ENCODE measurements at regions not wholly inside any gene's neighbourhood (a gene's known extent, or its start where the extent isn't known, plus 50 kb on each side); places are given as distances from the start of the nearest gene placed in this dataset.

DNA sequence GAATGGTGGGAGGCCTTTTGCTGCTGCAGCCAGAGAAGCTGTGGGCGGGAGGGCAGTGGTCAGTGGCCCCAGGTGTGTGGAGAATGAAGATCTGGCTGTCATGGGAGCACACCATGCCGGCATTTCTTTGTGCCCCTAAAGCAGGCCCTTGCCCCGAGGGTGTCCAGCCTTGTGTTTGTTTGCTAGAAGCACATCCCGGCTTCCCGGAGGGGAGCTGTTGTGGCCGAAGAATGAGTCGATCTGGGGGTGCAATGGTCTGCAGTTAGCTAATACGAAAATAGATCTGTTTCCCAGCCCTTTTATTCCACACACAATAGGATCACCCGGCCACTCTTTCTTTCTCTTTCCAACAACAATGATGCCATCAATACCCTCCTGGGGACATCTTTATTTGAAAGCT is 228.8 kb downstream of the CBLN1 start:
- Mint-ChIP-seq H3K4me1 (ENCODE audit: low read depth) (no peaks in the 10 kb centered on the region), H3K9me3 (ENCODE audit: low read depth) (no peaks in the 10 kb centered on the region), H3K4me3 (ENCODE audit: low read depth) (no peak overlapping the region), H3K27me3 (peaks cover 17% of the 10 kb centered on the region), H3K36me3 (ENCODE audit: insufficient read depth) (no peaks in the 10 kb centered on the region), H3K27ac (no peak overlapping the region)
- no peak for TF ChIP-seq CTCF (IDR thresholded peaks at IDR 0.05; ENCODE audit: unreplicated experiment)
- DNase-seq (ENCODE audit: low spot score, unreplicated experiment), result no peak

- TF ChIP-seq CTCF (IDR thresholded peaks at IDR 0.05; ENCODE audit: unreplicated experiment), result no peak
- H3K27ac Mint-ChIP-seq, result no peak overlapping the region
- no peaks in the 10 kb centered on the region for H3K9me3 Mint-ChIP-seq (ENCODE audit: low read depth)
- no peaks in the 10 kb centered on the region for H3K36me3 Mint-ChIP-seq (ENCODE audit: insufficient read depth)
- no peak overlapping the region for H3K4me3 Mint-ChIP-seq (ENCODE audit: low read depth)
- no peaks in the 10 kb centered on the region for H3K4me1 Mint-ChIP-seq (ENCODE audit: low read depth)
- peaks cover 17% of the 10 kb centered on the region for H3K27me3 Mint-ChIP-seq
- no peak for DNase-seq (ENCODE audit: low spot score, unreplicated experiment)
Observed at GRCh38 chr16:49051576-49051975, 230.1 kb downstream of the CBLN1 start.

GRCh38 chr16:49050607-49051006 is 231.0 kb downstream of the CBLN1 start:
- no peak for TF ChIP-seq CTCF (IDR thresholded peaks at IDR 0.05; ENCODE audit: unreplicated experiment)
- Mint-ChIP-seq H3K4me3 (ENCODE audit: low read depth) (no peak overlapping the region), H3K9me3 (ENCODE audit: low read depth) (no peaks in the 10 kb centered on the region), H3K27me3 (peaks cover 17% of the 10 kb centered on the region), H3K4me1 (ENCODE audit: low read depth) (no peaks in the 10 kb centered on the region), H3K27ac (no peak overlapping the region), H3K36me3 (ENCODE audit: insufficient read depth) (no peaks in the 10 kb centered on the region)
- DNase-seq (ENCODE audit: low spot score, unreplicated experiment), result no peak

DNA sequence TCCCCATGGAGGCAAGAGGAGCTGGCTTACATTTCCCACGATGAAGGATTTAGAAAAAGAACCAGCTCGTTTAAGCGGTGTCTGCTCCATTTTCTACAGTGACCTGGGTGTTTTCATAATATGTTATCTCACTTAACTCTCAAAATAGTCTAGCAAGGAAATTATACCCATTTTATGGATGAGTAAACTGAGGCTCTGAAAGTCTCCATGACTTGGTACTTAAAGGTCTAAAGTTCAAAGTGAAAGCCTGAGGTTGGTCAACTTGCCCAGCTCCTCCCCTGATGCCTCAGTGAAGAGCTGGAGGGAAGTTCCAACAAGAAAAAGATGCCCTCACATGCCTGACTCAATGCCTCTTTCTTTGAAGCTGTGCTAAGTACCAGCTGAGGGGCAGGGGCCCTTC is 232.0 kb downstream of the CBLN1 start:
- Mint-ChIP-seq H3K9me3 (ENCODE audit: low read depth) (no peaks in the 10 kb centered on the region), H3K4me1 (ENCODE audit: low read depth) (no peaks in the 10 kb centered on the region), H3K27ac (no peak overlapping the region), H3K27me3 (peaks cover 14% of the 10 kb centered on the region), H3K36me3 (ENCODE audit: insufficient read depth) (no peaks in the 10 kb centered on the region), H3K4me3 (ENCODE audit: low read depth) (no peak overlapping the region)
- DNase-seq (ENCODE audit: low spot score, unreplicated experiment), result no peak
- TF ChIP-seq CTCF (IDR thresholded peaks at IDR 0.05; ENCODE audit: unreplicated experiment), result no peak

DNA sequence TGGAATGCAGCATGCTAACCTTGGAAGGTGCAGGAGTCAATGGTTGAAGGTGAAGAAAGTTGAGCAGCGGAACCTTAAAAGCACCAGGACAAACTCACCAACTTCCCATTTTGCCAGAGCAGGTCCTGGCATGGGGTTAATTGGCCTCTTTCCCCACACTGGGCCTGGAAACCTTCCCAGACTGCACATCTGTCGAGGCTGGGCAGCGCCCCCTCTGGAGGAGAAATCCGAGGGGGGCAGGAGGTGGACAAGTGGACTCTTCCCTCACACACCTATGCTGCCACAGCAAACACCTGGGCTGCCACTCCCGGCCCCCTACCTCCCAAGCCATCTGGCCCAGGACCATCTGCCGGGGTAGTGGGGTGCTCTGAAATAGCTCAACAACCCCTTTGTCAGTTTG is 232.4 kb downstream of the CBLN1 start:
- Mint-ChIP-seq H3K4me3 (ENCODE audit: low read depth) (no peak overlapping the region), H3K4me1 (ENCODE audit: low read depth) (no peaks in the 10 kb centered on the region), H3K36me3 (ENCODE audit: insufficient read depth) (no peaks in the 10 kb centered on the region), H3K9me3 (ENCODE audit: low read depth) (no peaks in the 10 kb centered on the region), H3K27me3 (peaks cover 14% of the 10 kb centered on the region), H3K27ac (no peak overlapping the region)
- no peak for TF ChIP-seq CTCF (IDR thresholded peaks at IDR 0.05; ENCODE audit: unreplicated experiment)
- no peak for DNase-seq (ENCODE audit: low spot score, unreplicated experiment)

All from progenitor cell of endocrine pancreas (in vitro differentiated cells).